UCSD-AML1 (cell line): ENCODE measurements at regions not wholly inside any gene's neighbourhood (a gene's known extent, or its start where the extent isn't known, plus 50 kb on each side); places are given as distances from the start of the nearest gene placed in this dataset.

Experiments
- DNase-seq: peaks from one replicate; lab custom pipeline; 2025; ENCODE audit not compliant: unreplicated experiment; lab: John Stamatoyannopoulos, UW

GRCh38 chr18:54020966-54021365 is 203.5 kb downstream of the MBD2 start:
- DNase-seq, result no peak

- no peak for DNase-seq
Measured at GRCh38 chr18:54020156-54020745, 204.2 kb downstream of the MBD2 start.

GRCh38 chr18:54019641-54020040 is 204.8 kb downstream of the MBD2 start:
- DNase-seq, result no peak

DNA sequence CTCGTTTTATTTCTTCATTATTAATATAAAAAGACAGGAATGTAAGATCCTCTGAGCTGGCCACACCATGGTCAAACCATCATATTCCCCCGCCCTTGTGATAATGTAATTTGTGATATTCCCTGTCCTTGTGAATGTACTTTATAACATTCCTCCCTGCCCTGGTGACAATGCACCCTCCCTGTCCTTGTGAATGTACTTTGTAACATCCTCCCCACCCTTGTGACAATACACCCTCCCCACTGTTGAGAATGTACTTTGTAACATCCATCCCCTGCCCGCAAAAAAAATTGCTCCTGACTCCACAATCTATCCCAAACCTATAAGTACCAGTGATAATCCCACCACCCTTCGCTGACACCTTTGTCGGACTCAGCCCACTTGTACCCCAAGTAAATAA is 211.0 kb downstream of the MBD2 start:
- DNase-seq, result no peak

GRCh38 chr18:54004828-54005227 is 219.6 kb downstream of the MBD2 start:
- DNase-seq, result no peak

DNA sequence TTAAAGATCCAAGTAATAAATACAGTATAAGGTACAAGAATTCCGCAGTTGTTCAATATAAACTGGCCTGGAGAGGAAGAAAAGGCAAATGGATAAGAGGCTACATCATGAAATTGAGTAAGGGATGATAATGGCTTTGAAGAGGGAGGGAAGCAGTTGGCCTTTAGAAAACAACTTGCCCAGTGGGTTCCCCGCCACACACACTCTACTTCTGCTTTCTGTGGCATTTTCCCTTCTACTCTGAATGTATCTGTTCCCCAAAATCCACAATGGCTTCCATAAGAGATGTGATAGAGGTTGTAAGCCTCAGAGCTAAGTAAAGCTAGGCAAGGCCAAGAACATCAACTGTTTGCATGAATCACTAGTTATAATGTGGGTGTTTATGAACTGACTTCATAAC is 221.3 kb downstream of the MBD2 start:
- no peak for DNase-seq

DNA sequence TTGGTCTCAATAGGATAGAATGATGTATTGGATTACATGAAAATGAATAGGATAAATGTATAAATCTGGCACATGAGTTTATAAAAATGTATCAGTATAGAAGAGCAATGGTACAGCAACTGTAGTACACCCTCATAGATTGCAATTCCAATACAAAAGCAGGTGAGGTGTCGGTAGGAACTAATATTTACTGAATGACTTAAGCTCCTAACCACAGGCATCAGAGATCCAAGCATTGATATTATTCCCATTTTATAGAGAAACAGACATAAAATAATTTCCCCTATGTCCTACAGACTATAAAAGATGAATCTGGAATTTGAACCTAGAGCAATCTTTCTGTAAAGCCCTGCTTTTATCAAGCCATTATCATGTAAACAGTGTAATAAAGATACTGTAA is 227.4 kb downstream of the MBD2 start:
- DNase-seq, result no peak

DNA sequence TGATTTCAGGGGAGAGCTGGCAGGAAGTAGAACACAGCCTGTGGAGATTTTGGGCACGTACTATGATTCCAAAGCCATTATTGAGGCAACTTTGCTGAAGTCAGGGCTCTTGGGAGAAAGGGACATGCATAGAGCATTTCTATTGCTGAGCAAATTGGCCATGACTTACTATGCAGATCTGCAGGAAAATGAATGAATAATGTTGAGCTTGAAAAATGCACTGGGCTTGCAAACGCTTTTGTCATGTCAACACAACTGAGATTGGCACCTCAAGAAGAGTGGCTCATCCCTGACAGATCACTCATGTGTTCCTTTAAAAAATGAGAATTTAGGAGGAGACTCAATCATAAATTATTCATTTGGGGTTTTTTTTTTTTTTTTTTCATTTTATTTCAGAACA is 230.5 kb downstream of the MBD2 start:
- DNase-seq, result no peak

DNA sequence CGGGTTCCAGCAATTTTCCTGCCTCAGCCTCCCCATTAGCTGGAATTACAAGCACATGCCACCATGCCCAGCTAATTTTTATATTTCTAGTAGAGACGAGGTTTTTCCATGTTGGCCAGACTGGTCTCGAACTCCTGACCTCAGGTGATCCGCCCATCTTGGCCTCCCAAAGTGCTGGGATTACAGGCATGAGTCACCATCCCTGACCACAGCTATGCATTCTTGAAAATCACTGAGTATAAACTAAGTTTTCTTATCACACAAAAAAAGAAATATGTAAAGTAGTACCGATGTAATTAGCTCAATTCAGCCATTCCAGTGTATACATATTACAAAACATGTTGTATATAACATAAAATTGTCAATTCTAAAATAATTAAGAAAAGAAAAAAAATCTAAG is 232.7 kb downstream of the MBD2 start:
- no peak for DNase-seq

- DNase-seq, result no peak
Measured at GRCh38 chr18:53991202-53991601, 233.3 kb downstream of the MBD2 start.

- no peak for DNase-seq
Measured at GRCh38 chr18:53990485-53990884, 234.0 kb downstream of the MBD2 start.

DNA sequence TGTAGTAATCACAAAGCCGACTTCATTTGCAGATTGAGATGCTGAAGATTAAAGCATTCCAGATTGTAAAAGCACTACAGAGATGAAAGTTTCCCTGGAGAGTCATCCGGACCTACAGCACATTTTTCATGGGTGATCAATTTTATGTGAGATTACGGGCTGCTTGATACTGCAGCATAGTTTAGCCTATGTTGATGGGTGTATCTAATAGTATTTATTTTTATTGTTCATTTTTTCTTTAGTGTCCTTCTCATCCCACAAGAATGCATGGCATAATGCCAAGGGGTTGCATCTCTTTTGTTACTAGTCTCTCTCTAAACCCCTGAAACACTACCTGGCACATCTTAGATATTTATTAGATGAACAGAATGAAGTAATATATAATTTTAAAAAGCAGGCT is 240.4 kb downstream of the MBD2 start:
- DNase-seq, result no peak

- DNase-seq, result no peak
Measured at GRCh38 chr18:53971331-53971730, 253.1 kb downstream of the MBD2 start.

DNA sequence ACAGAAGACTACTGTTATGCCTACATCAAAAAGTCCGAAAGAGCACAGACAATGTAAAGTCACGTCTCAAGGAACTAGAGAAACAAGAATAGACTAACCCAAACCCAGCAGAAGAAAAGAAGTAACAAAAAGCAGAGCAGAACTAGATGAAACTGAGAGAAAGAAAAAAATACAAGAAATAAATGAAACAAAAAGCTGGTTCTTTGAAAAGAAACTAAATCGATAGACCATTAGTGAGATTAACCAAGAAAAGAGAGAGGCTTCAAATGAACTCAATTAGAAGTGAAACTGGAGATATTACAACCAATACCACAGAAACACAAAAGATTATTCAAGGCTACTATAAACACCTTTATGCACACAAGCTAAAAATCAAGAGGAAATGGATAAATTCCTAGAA is 271.8 kb downstream of the MBD2 start:
- no peak for DNase-seq

DNA sequence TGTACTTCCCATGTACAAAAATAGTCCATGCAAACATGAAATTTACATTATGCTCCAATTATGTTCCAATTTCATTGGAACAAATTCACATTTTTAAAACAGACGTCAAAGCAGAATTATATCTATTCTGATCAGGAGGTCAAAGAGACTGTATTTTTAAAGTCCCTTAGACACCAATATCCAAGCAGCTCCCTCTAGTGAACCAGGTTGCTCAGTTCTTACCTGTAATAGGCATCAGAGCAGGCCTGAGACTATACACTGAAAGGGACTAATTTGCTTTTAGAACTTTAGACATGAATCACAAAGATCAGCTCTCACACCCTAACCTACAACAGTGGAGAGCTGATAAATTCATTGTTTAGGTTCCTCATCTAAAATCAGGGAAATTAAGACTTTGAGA is 273.9 kb downstream of the MBD2 start:
- no peak for DNase-seq

DNA sequence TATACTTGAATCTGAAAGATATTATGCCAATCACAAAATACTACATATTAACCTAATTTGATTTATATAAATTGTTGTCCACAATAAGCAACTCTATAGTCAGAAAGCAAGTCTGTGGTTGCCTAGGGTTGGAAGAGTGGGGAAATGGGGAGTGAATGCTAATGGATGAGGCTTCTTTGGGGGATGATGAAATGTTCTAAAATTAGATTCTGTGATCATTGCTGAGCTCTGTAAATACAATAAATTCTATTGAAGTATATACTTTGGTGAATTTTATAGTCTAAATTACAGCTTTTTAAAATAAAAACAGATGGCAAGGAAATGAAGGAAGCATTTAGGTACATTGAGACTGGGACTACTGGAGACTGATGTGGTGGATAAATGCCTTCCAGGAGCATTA is 275.5 kb downstream of the MBD2 start:
- DNase-seq, result no peak

GRCh38 chr18:53947092-53947640 is 277.3 kb downstream of the MBD2 start:
- DNase-seq, result no peak

DNA sequence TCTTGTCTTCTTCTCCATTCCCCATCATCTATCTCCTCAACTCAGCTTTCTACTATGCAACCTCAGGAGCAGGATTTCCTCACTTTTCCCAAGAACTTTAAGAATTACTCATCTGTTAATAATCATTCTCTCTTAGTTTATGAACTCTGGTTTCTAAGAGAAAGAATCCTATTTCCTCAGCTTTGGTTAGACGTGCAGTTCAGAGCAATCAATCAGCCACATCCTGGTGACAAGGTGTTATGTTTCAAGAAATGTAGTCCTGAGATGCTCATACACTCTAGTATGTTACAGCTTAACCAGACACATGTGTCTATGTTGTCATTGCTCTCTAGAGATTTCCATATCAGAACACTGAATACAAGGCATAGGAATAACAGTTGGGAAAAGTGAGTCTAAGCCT is 277.9 kb downstream of the MBD2 start:
- DNase-seq, result no peak

DNA sequence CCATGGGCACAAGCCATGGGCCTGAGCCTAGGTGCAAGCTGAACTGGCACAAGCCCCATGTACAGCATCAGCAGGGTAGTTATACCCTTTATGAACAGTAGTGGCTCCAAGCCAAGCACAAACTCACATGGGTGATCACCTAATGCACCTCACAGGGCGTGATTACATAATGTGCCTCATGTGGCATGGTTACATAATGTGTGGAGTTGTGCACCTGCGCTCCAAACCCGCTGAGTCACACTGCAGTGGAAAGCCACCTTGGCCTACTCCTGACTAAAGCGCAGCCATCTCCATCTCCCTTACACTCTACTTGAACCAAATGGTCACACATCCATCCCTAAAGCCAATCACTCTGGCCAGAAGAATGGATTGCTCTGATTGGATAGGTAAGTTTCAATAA is 279.7 kb downstream of the MBD2 start:
- no peak for DNase-seq

- DNase-seq, result no peak
Measured at GRCh38 chr18:53943326-53943860, 281.1 kb downstream of the MBD2 start.

DNA sequence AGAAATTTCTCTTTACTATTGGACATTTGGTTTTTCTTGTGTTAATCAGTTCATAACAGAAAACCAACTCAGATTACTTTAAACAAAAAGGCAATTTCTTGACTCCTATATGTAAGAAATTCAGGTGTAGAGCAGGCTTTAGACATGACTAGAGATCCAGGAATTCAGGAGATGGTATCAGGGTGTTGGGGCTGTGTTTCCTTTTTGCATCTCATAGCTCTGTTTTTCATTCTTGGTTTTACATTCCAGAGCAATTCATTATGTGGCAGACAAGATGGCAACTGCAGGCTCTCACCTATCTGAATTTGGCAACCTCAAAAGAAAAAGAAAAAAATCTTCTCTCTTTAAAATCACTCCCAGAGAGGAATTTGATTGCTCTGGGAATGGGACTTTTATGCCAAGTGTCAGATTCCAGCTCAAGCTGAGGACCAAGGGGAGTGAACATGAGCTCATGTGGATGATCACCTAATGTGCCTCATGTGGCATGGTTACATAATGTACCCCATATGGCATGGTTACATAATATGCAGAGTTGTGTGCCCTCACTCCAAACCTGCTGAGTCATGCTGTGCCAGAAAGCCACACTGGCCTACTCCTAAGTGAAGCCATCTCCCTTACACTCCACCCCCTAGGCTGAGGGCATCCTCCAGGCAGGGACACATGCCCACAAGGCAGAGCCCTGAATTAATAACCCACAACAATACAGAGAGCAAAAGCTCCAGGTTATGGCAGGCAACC is 282.7 kb downstream of the MBD2 start:
- DNase-seq, result no peak

DNA sequence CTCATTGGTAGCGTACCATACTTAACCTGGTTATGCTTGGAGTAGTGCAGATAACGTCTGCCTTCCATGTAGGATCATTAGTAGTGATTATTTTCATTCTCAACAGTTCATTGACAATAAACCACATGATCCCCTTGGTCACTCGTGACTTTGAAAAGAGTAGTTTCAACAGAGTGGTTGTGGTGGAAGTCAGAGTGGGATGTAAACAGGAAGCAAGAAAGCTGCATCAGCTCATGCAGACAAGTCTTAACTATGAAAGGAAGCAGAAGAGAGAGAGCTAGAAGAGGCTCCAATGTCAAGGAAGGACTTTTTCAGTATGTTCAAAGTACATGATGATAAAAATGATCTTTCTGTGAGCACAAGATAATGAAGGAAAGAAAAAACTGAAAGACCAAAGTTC is 287.4 kb downstream of the MBD2 start:
- DNase-seq, result no peak

DNA sequence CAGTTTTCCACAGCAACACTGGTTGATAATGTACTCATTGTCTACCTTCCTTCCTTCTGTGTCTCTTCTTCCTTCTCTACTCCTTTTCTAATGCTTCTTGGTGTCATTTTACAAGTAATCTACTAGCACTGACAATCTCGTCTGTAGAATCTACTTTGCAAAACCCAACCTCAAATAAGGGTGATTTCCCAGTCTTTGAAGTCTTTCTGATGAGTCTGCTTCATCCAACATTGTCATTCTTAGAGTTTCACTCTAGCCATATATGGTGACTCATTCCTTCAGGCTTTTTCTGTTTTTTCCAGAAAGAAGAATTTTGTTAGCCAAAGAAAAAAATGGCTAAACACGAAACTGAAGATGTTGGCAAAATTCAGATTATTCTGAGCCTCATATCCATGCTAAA is 288.7 kb downstream of the MBD2 start:
- DNase-seq, result no peak
